ENCODE measurements at regions not wholly inside any gene's neighbourhood (a gene's known extent, or its start where the extent isn't known, plus 50 kb on each side); places are given as distances from the start of the nearest gene placed in this dataset.
"Not testable (repeated sequence)": the region's sequence is repeated elsewhere in the genome, so short reads cannot be mapped to it uniquely, and the experiment has no call there.

GRCh38 chr1:37363535-37363934 lies 110.8 kb upstream of the ZC3H12A start:
- TF ChIP-seq CTCF (IDR thresholded peaks at IDR 0.05) = no peak
- WGBS, 3 donors = 37 to 44% (median 43%) methylated on average over 4 of the region's 4 CpGs
- H3K9me3 ChIP-seq = no peaks in the 10 kb centered on the region
- intact Hi-C loops (cut with DNase I) = no loop called here
- H3K4me1 ChIP-seq = no peaks in the 10 kb centered on the region
- DNase-seq (no peak), ATAC-seq (no peak)
- no peak overlapping the region for H3K4me3 ChIP-seq
- H3K36me3 ChIP-seq (ENCODE audit: insufficient read depth in 1 of 2, low read depth in 1 of 2) = no peaks in the 10 kb centered on the region
- H3K27me3 ChIP-seq (ENCODE audit: insufficient read depth in 3 of 3, low read length in 2 of 3) = peaks cover 5 to 48% (median 11%) of the 10 kb centered on the region in 3 donors
- no peak overlapping the region for H3K27ac ChIP-seq

- H3K9me3 ChIP-seq; DNase-seq; H3K27ac ChIP-seq; ATAC-seq; H3K4me3 ChIP-seq; H3K36me3 ChIP-seq (ENCODE audit: insufficient read depth in 1 of 2, low read depth in 1 of 2); H3K4me1 ChIP-seq; intact Hi-C loops (cut with DNase I): not testable (repeated sequence)
- 60 to 62% (median 60%) methylated on average over 3 of the region's 3 CpGs for WGBS, 3 donors
- peaks cover 4 to 16% (median 5%) of the 10 kb centered on the region in 3 donors for H3K27me3 ChIP-seq (ENCODE audit: insufficient read depth in 3 of 3, low read length in 2 of 3)
These were observed 105.6 kb upstream of the ZC3H12A start for GRCh38 chr1:37368665-37369315.

- no peak for ATAC-seq
- 51 to 63% (median 54%) methylated on average over 2 of the region's 2 CpGs for WGBS, 3 donors
- intact Hi-C loops (cut with DNase I) = no loop called here
These were observed 102.1 kb upstream of the ZC3H12A start for GRCh38 chr1:37372302-37372701.

DNA sequence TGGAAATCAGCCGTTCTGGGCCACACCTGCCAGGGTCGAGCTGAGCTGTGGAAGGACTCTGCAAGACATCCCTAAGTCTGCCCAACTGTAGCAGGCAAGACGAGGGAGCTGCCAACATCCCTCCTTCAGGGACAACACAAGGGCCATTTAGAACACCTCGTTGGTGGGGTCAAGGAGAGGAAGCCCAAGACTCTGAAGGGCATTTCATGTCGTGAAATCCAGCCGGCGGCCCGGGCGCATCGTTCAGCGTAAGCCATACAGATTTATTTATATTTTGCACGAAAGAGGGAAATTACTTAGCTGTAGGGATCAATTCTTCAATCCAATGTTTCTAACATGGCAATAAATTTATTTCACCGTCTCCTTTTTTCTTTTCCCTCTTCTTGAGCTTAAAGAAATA lies 101.7 kb upstream of the ZC3H12A start:
- H3K4me3 ChIP-seq = no peak overlapping the region
- TF ChIP-seq CTCF (IDR thresholded peaks at IDR 0.05) = no peak
- H3K36me3 ChIP-seq (ENCODE audit: insufficient read depth in 1 of 2, low read depth in 1 of 2) = no peaks in the 10 kb centered on the region
- no peak overlapping the region for H3K27ac ChIP-seq
- no peaks in the 10 kb centered on the region for H3K27me3 ChIP-seq (ENCODE audit: insufficient read depth in 3 of 3, low read length in 2 of 3)
- ATAC-seq (no peak), DNase-seq (no peak)
- no peaks in the 10 kb centered on the region for H3K4me1 ChIP-seq
- WGBS, 3 donors = 75 to 77% (median 76%) methylated on average over 13 of the region's 13 CpGs
- intact Hi-C loops (cut with DNase I) = no loop called here
- H3K9me3 ChIP-seq = no peaks in the 10 kb centered on the region

More at GRCh38 chr1:37372302-37372701, 102.1 kb upstream of the ZC3H12A start:
- H3K9me3 ChIP-seq = no peaks in the 10 kb centered on the region
- H3K4me1 ChIP-seq = no peaks in the 10 kb centered on the region
- H3K4me3 ChIP-seq = no peak overlapping the region
- no peaks in the 10 kb centered on the region for H3K36me3 ChIP-seq (ENCODE audit: insufficient read depth in 1 of 2, low read depth in 1 of 2)
- no peak for TF ChIP-seq CTCF (IDR thresholded peaks at IDR 0.05)
- no peak for DNase-seq
- H3K27me3 ChIP-seq (ENCODE audit: insufficient read depth in 3 of 3, low read length in 2 of 3) = no peaks in the 10 kb centered on the region
- H3K27ac ChIP-seq = no peak overlapping the region

- WGBS, 3 donors = 73 to 77% (median 73%) methylated on average over 3 of the region's 3 CpGs
- DNase-seq (no peak), ATAC-seq (no peak)
- Histone ChIP-seq H3K4me3 (no peak overlapping the region), H3K27ac (no peak overlapping the region), H3K4me1 (no peaks in the 10 kb centered on the region), H3K9me3 (no peaks in the 10 kb centered on the region), H3K27me3 (ENCODE audit: insufficient read depth in 3 of 3, low read length in 2 of 3) (no peaks in the 10 kb centered on the region), H3K36me3 (ENCODE audit: insufficient read depth in 1 of 2, low read depth in 1 of 2) (no peaks in the 10 kb centered on the region)
- TF ChIP-seq CTCF (IDR thresholded peaks at IDR 0.05) = no peak
- intact Hi-C loops (cut with DNase I) = no loop called here
These were observed 101.0 kb upstream of the ZC3H12A start for GRCh38 chr1:37373413-37373812.

DNA sequence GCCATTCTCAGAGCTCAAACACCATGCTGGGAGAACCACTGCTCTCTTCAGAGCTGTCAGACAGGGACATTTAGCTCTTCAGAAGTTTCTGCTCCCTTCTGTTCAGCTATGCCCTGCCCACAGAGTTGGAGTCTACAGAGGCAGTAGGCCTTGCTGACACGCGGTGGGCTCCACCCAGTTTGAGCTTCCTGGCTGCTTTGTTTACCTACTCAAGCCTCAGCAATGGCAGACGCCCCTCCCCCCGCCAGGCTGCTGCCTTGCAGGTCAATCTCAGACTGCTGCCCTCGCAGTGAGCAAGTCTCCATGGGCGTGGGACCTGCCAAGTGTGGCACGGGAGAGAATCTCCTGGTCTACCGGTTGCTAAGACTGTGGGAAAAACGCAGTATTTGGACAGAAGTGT lies 93.8 kb upstream of the ZC3H12A start:
- ATAC-seq; H3K27ac ChIP-seq; H3K36me3 ChIP-seq (ENCODE audit: insufficient read depth in 1 of 2, low read depth in 1 of 2); H3K9me3 ChIP-seq; intact Hi-C loops (cut with DNase I); H3K4me3 ChIP-seq; H3K4me1 ChIP-seq; DNase-seq: not testable (repeated sequence)
- peaks cover 0 to 16% (median 3%) of the 10 kb centered on the region in 3 donors for H3K27me3 ChIP-seq (ENCODE audit: insufficient read depth in 3 of 3, low read length in 2 of 3)
- WGBS, 3 donors = 44 to 48% (median 46%) methylated on average over 9 of the region's 9 CpGs

Data from psoas muscle (tissue), 7 donors.